ENCODE measurements at regions not wholly inside any gene's neighbourhood (a gene's known extent, or its start where the extent isn't known, plus 50 kb on each side); places are given as distances from the start of the nearest gene placed in this dataset.

GRCh38 chr20:5451643-5452210 is 135.0 kb upstream of the PROKR2 start:
- TF ChIP-seq YY1 (IDR thresholded peaks at IDR 0.05; ENCODE audit: insufficient read depth, insufficient read length): no peak
- TF ChIP-seq SUZ12 (IDR thresholded peaks at IDR 0.05; ENCODE audit: extremely low read depth, insufficient read depth, insufficient read length): no peak
- TF ChIP-seq ZNF274 (IDR thresholded peaks at IDR 0.05; ENCODE audit: low read depth, low read length): no peak
